IPS-11a (cell line): ENCODE measurements at regions not wholly inside any gene's neighbourhood (a gene's known extent, or its start where the extent isn't known, plus 50 kb on each side); places are given as distances from the start of the nearest gene placed in this dataset.
"Not testable (repeated sequence)": the region's sequence is repeated elsewhere in the genome, so short reads cannot be mapped to it uniquely, and the experiment has no call there.

ENCODE experiments used
- H3K4me3 ChIP-seq: one replicate; pipeline ENCODE4 v1.5.1; 2013; ENCODE audit warnings: low read depth, low read length, control low read depth

- H3K4me3 ChIP-seq, result no peak overlapping the region
Observed at GRCh38 chr18:75697493-75697892, 270.0 kb upstream of the SMIM21 start.

GRCh38 chr18:75696391-75696790 lies 268.9 kb upstream of the SMIM21 start:
- H3K4me3 ChIP-seq, result no peak overlapping the region

- H3K4me3 ChIP-seq, result no peak overlapping the region
Observed at GRCh38 chr18:75694292-75694691, 266.8 kb upstream of the SMIM21 start.

GRCh38 chr18:75691483-75691882 lies 264.0 kb upstream of the SMIM21 start:
- no peak overlapping the region for H3K4me3 ChIP-seq

DNA sequence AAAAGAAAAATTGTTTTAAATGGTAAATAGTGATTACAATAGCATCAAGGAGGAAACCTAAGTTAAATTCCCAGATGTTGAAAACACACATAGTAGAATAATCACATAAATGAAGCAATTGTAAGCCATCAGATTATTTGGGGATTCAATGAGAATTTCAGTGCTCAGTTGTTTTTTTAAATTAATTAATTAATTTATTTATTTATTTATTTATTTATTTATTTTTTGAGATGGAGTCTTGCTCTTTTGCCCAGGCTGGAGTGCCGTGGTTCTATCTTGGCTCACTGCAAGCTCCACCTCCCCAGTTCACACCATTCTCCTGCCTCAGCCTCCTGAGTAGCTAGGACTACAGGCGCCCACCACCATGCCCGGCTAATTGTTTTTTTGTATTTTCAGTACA lies 262.8 kb upstream of the SMIM21 start:
- not testable (repeated sequence) for H3K4me3 ChIP-seq

DNA sequence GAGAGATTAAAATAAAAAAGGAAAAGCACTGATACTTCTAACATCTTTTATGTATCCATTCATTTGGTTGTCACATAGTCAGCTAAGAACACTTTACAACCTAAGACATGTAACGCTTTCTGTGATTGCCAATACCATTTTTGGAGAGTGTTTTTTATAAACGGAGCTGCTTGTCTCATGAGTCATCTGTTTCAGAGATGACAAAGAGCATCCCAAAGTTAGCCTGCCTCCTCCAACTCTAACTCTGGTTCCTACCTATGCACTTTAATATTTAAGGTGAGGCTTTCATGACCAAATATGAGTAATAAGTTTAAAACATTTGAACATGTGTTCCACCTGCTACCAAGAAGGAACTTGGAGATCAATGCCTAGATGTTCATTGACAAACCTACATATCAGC lies 260.1 kb upstream of the SMIM21 start:
- H3K4me3 ChIP-seq, result no peak overlapping the region

DNA sequence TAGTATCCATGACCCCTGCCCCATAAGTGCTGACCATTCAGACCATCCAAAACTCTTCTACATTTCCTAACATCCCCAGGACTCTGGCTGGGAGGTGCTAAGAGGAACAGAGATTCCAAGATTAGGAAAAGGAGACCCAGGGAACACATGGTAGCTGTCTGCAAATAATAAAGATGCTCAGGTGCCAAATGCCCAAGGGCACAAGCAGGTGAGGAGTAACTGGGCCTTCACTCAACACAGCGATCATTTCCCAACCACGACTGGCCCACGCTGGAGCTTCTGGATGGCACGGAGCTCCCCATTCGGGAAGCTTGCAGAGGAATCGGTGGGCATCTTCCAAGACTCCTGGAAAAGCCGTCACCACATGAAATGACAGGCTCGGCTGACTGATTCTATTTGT lies 255.9 kb upstream of the SMIM21 start:
- no peak overlapping the region for H3K4me3 ChIP-seq

DNA sequence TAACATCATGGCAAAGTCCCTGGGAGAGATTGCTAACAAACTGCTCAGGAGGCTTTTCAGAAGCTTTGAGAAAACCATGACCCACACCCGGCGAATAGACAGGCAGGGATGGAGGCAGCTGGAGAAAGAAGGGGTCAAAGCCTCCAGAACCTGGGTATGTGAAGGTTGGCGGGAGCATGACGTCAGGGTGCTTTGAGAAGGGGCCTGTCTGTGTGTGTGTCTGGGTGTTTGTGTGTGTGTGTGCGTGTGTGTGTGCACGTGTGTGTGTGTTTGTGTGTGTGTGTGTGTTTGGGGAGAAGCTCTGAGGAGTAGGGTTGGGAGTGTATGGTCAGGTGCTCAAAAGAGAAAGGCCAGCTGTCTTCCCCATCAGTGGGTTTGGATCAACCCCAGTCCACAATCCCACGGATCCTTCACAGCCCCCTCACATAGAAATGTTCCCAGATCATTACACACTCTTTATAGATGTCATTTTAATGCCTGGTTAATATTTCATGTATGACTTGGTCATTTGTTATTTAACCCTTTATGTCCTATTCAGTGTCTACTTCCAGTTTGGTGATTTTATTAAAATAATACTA lies 254.1 kb upstream of the SMIM21 start:
- no peak overlapping the region for H3K4me3 ChIP-seq

GRCh38 chr18:75679331-75679730 lies 251.8 kb upstream of the SMIM21 start:
- no peak overlapping the region for H3K4me3 ChIP-seq

DNA sequence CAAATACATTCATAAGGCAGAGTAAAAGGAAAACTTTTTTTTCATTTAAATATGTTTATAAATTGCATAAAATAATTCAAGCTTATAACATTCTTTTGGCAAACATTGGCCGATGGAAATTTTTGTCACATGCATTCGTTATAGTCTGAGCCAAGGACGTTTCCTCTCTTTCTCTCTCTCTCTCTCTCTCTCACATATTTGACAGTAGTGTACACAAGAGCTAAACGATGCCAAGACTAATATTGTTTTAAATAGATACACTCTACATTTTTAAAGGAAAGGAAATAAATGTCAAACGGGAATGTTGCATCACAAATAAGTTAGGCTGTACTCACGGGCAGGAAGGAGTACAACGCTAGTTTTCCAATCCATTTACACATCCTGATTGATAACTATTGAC lies 251.1 kb upstream of the SMIM21 start:
- no peak overlapping the region for H3K4me3 ChIP-seq

GRCh38 chr18:75677696-75678455 lies 250.4 kb upstream of the SMIM21 start:
- no peak overlapping the region for H3K4me3 ChIP-seq

DNA sequence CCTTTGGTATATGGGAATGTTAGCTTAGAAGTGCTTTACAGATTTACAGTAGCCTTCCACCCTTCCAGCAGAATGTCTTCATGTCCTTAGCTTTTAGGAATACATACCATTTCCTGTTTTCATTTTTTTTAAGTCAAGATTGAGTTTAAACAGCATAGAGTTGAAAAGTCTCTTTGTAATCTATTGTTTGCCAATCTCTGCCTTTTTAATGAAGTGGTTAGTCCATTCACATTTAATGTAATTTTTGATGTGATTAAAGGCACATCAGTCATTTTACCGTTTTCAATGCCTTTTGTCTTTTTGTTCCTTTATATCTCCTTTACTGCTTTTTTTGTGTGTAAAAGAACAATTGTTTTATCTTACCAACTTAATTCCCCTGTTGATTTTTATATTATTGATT lies 233.4 kb upstream of the SMIM21 start:
- no peak overlapping the region for H3K4me3 ChIP-seq

DNA sequence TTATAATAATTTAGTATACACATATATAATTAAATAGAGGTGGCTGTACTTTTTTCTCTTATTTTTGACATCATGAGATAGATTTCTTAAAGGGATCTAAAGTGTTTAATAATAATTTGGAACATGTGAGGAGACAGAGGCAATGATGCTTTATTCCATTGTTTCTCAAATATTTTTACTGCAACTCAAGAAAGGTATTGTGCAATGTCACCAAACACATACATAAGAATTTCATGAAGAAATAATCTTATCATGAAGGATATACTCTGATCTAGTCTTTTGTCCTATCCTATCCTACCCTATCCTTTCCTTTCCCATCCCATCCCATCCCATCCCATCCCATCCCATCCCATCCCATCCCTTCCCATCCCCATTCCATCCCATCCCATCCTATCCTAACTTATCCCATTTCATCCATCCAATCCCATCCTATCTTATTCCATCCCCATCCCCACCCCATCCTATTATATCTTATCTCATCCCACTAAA lies 232.1 kb upstream of the SMIM21 start:
- H3K4me3 ChIP-seq, result no peak overlapping the region

DNA sequence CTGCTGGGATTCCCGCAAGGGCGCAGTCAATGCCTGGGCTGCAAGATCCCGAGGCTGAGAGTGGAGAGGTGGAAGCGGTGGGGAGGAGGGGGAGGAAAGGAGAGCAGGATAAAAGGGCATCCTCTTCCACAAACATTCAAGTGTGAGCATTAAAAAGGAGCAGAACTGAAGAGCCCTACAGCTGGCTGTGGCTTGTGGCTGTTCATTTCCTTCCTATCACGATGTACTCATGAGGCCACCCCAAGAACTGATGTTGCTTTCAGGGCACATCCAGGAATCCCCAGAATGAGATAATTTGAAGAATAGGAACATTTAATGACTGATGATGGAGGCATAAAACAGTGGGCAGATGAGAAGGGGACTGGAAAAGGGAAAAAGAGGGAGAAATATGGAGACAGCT lies 230.8 kb upstream of the SMIM21 start:
- no peak overlapping the region for H3K4me3 ChIP-seq

- H3K4me3 ChIP-seq, result no peak overlapping the region
Observed at GRCh38 chr18:75656563-75657247, 229.2 kb upstream of the SMIM21 start.

DNA sequence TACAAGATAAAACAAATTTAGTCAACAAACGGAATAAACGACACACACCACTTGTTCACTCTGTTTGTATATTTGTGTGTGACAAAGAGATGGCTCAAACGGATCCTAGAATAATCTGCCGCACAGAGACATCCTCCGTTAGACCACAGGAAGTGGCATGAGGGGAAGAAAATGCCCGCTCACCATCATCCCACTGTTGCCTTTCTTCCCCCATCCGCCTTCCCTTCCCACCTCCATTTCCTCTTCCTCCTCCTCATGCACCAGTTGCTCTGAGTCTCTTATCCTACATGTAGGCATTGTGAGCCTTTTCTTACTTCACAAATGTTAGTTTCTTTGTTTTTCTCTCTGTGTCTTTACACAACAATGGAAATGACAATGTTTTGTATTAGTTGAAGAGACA lies 228.5 kb upstream of the SMIM21 start:
- H3K4me3 ChIP-seq, result no peak overlapping the region

GRCh38 chr18:75654851-75655751 lies 227.6 kb upstream of the SMIM21 start:
- no peak overlapping the region for H3K4me3 ChIP-seq

GRCh38 chr18:75654386-75654785 lies 226.9 kb upstream of the SMIM21 start:
- no peak overlapping the region for H3K4me3 ChIP-seq

- no peak overlapping the region for H3K4me3 ChIP-seq
Observed at GRCh38 chr18:75652528-75652927, 225.0 kb upstream of the SMIM21 start.

DNA sequence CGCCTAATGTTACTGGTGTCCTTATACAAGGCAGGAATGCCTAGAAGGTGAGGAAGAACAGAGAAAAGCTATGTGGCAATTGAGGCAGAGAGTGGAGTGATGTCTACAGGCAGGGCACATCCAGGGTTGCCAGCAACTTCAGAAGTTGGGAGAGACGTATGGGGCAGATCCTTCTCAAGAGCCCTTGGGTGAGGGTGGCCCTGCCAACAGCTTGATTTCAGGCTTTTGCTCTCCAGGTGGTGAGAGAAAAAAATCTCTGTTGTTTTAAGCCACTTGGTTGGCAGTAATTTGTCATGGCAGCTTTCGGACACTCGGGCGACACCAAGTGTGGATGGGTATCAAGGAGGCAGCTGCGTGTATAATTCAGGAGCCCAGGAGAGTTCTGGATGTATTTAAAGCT lies 217.4 kb upstream of the SMIM21 start:
- no peak overlapping the region for H3K4me3 ChIP-seq

- H3K4me3 ChIP-seq, result no peak overlapping the region
Observed at GRCh38 chr18:75643083-75643482, 215.6 kb upstream of the SMIM21 start.
